NOMO-1 (cell line): ENCODE measurements at regions not wholly inside any gene's neighbourhood (a gene's known extent, or its start where the extent isn't known, plus 50 kb on each side); places are given as distances from the start of the nearest gene placed in this dataset.

Experiments
- DNase-seq, 2 experiments: peaks; one replicate each; lab custom pipeline; 2025; ENCODE audit not compliant: unreplicated experiment in 2 of 2; lab: John Stamatoyannopoulos, UW

GRCh38 chr11:112874980-112875379, 86.2 kb upstream of the NCAM1 start:
- no peak for DNase-seq

- DNase-seq = no peak
Measured at GRCh38 chr11:112877581-112877980, 83.6 kb upstream of the NCAM1 start.

GRCh38 chr11:112878033-112878601, 83.1 kb upstream of the NCAM1 start:
- DNase-seq = no peak

- no peak for DNase-seq
Measured at GRCh38 chr11:112880495-112880894, 80.7 kb upstream of the NCAM1 start.

GRCh38 chr11:112881461-112881860, 79.8 kb upstream of the NCAM1 start:
- no peak for DNase-seq

- DNase-seq = no peak
Measured at GRCh38 chr11:112882494-112883381, 78.5 kb upstream of the NCAM1 start.

GRCh38 chr11:112884012-112884767, 77.0 kb upstream of the NCAM1 start:
- no peak for DNase-seq

GRCh38 chr11:112885744-112886433, 75.3 kb upstream of the NCAM1 start:
- DNase-seq = no peak

- DNase-seq = no peak
Measured at GRCh38 chr11:112886434-112887370, 74.5 kb upstream of the NCAM1 start.

- no peak for DNase-seq
Measured at GRCh38 chr11:112889446-112889845, 71.8 kb upstream of the NCAM1 start.

GRCh38 chr11:112899235-112900006, 61.8 kb upstream of the NCAM1 start:
- DNase-seq = no peak

- no peak for DNase-seq
Measured at GRCh38 chr11:112901924-112902323, 59.3 kb upstream of the NCAM1 start.

- no peak for DNase-seq
Measured at GRCh38 chr11:112902361-112903011, 58.7 kb upstream of the NCAM1 start.

GRCh38 chr11:112903340-112903739, 57.9 kb upstream of the NCAM1 start:
- no peak for DNase-seq

- DNase-seq = no peak
Measured at GRCh38 chr11:112911124-112911523, 50.1 kb upstream of the NCAM1 start.
